ENCODE measurements at regions not wholly inside any gene's neighbourhood (a gene's known extent, or its start where the extent isn't known, plus 50 kb on each side); places are given as distances from the start of the nearest gene placed in this dataset.

DNA sequence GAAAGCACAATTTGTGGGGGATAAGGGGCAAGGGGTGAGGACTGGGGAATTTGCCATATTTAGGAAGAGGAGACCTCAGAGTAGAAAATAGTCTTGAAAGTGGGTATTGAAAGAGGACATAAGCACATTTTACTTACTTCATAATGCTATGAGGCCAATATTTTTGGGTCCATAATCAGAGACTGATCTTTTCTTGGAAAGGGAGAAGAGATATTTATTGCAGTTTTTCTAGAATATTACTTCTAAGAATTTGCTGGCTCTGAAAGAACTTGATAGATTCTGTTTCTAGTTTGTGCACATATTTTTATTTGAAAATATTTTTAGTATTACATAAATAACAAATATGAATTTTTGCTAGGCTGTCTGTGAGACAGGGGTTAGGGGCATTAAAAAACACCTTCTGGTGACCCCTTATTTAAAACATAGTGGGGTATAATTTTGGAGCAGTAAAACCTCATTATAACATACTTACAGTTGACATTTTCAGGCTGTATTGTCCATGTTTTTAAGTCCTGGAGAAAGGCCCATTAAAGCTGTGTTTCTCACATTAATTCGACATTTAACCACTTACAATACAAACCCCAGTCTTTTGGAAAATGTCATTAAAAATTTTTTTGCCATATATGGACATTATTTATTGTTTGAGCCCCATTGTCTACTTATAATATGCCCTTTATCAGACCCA lies 118.9 kb upstream of the NFIB start (continued):
- no peak for TF ChIP-seq JUNB (IDR thresholded peaks at IDR 0.05; ENCODE audit: unreplicated experiment)
- TF ChIP-seq, protein P1, sequence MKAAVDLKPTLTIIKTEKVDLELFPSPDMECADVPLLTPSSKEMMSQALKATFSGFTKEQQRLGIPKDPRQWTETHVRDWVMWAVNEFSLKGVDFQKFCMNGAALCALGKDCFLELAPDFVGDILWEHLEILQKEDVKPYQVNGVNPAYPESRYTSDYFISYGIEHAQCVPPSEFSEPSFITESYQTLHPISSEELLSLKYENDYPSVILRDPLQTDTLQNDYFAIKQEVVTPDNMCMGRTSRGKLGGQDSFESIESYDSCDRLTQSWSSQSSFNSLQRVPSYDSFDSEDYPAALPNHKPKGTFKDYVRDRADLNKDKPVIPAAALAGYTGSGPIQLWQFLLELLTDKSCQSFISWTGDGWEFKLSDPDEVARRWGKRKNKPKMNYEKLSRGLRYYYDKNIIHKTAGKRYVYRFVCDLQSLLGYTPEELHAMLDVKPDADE (IDR thresholded peaks at IDR 0.05) = no peak
- TF ChIP-seq POLR2AphosphoS5 (IDR thresholded peaks at IDR 0.05; ENCODE audit: low read depth) = no peak
- no peak for TF ChIP-seq CREB1 (CRISPR knock-in tag; IDR thresholded peaks at IDR 0.05; ENCODE audit: low read depth)
- no peak for TF ChIP-seq ZNF331 (CRISPR knock-in tag; IDR thresholded peaks at IDR 0.05; ENCODE audit: low read depth)
- TF ChIP-seq, protein P2, sequence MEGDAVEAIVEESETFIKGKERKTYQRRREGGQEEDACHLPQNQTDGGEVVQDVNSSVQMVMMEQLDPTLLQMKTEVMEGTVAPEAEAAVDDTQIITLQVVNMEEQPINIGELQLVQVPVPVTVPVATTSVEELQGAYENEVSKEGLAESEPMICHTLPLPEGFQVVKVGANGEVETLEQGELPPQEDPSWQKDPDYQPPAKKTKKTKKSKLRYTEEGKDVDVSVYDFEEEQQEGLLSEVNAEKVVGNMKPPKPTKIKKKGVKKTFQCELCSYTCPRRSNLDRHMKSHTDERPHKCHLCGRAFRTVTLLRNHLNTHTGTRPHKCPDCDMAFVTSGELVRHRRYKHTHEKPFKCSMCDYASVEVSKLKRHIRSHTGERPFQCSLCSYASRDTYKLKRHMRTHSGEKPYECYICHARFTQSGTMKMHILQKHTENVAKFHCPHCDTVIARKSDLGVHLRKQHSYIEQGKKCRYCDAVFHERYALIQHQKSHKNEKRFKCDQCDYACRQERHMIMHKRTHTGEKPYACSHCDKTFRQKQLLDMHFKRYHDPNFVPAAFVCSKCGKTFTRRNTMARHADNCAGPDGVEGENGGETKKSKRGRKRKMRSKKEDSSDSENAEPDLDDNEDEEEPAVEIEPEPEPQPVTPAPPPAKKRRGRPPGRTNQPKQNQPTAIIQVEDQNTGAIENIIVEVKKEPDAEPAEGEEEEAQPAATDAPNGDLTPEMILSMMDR (conservative IDR thresholded peaks at IDR 0.05; ENCODE audit: low read depth in 2 of 2) = no peak
- no peak for TF ChIP-seq EZH2 (IDR thresholded peaks at IDR 0.05; ENCODE audit: low read depth, unreplicated experiment)
- TF ChIP-seq, protein P3, sequence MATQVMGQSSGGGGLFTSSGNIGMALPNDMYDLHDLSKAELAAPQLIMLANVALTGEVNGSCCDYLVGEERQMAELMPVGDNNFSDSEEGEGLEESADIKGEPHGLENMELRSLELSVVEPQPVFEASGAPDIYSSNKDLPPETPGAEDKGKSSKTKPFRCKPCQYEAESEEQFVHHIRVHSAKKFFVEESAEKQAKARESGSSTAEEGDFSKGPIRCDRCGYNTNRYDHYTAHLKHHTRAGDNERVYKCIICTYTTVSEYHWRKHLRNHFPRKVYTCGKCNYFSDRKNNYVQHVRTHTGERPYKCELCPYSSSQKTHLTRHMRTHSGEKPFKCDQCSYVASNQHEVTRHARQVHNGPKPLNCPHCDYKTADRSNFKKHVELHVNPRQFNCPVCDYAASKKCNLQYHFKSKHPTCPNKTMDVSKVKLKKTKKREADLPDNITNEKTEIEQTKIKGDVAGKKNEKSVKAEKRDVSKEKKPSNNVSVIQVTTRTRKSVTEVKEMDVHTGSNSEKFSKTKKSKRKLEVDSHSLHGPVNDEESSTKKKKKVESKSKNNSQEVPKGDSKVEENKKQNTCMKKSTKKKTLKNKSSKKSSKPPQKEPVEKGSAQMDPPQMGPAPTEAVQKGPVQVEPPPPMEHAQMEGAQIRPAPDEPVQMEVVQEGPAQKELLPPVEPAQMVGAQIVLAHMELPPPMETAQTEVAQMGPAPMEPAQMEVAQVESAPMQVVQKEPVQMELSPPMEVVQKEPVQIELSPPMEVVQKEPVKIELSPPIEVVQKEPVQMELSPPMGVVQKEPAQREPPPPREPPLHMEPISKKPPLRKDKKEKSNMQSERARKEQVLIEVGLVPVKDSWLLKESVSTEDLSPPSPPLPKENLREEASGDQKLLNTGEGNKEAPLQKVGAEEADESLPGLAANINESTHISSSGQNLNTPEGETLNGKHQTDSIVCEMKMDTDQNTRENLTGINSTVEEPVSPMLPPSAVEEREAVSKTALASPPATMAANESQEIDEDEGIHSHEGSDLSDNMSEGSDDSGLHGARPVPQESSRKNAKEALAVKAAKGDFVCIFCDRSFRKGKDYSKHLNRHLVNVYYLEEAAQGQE (IDR thresholded peaks at IDR 0.05; ENCODE audit: unreplicated experiment) = no peak
- TF ChIP-seq NANOG (IDR thresholded peaks at IDR 0.05; ENCODE audit: borderline replicate concordance) = no peak

DNA sequence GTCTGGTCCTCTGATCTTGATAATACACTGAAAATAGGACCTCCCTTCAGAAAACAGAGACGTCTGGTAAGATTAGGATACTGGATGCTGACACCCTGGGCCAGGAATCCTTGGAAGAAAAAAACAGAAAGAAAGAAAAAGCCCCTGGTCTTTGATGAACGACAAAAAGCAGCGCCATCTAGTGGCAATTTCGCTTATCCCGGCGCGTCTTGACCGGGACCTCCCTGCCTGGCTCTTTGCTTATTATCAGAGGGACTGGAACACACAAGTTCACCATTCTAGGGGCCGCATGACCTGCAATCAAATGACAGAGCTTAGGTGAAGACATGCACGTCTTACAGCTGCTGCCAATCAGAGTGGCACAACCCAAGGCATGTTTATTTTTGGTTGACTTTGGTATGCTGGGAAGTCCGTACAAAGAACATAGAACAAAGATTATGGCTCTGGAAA lies 114.9 kb upstream of the NFIB start:
- H3K27ac Mint-ChIP-seq = no peak overlapping the region
- ATAC-seq = peak; percentile 93
- peak overlapping the region; percentile 16 for H2AFZ ChIP-seq

More for the DNA sequence above, 114.9 kb upstream of the NFIB start:
- Histone ChIP-seq H4K20me1 (replicated peaks; ENCODE audit: insufficient read depth) (no peaks in the 10 kb centered on the region), H3K27ac (ENCODE audit: low read depth) (no peak overlapping the region), H3K27me3 (ENCODE audit: insufficient read depth) (no peaks in the 10 kb centered on the region), H3K4me2 (no peak overlapping the region), H3K36me3 (ENCODE audit: insufficient read depth) (no peaks in the 10 kb centered on the region), H3K9me2 (ENCODE audit: insufficient read depth) (no peaks in the 10 kb centered on the region), H3K4me3 (no peak overlapping the region), H3F3A (replicated peaks; ENCODE audit: low read depth) (no peaks in the 10 kb centered on the region), H3K79me2 (replicated peaks; ENCODE audit: insufficient read depth) (no peaks in the 10 kb centered on the region), H3K4me1 (ENCODE audit: insufficient read depth) (peaks cover 20% of the 10 kb centered on the region)
- H3K4me1 Mint-ChIP-seq = peaks cover 23% of the 10 kb centered on the region
- H3K36me3 Mint-ChIP-seq (ENCODE audit: low read depth) = no peaks in the 10 kb centered on the region
- peaks cover 3% of the 10 kb centered on the region; the same call in 1 of the 3 replicates for H3K9me3 Mint-ChIP-seq
- H3K4me3 Mint-ChIP-seq = no peak overlapping the region
- TF ChIP-seq, protein P2 (conservative IDR thresholded peaks at IDR 0.05; ENCODE audit: low read depth in 2 of 2) = peak; percentile 82 to 84
- TF ChIP-seq, protein P3 (IDR thresholded peaks at IDR 0.05; ENCODE audit: unreplicated experiment) = no peak
- DNase-seq (ENCODE audit: low spot score) = peak; percentile 97
- peaks cover 2% of the 10 kb centered on the region for H3K27me3 Mint-ChIP-seq (ENCODE audit: insufficient read depth, low read depth, poor library complexity)
